ENCODE measurements at regions not wholly inside any gene's neighbourhood (a gene's known extent, or its start where the extent isn't known, plus 50 kb on each side); places are given as distances from the start of the nearest gene placed in this dataset.

- DNase-seq, result no peak
Measured at GRCh38 chr2:18171191-18172139, 293.0 kb downstream of the KCNS3 start.

GRCh38 chr2:18170642-18171041, 292.2 kb downstream of the KCNS3 start:
- no peak for DNase-seq

GRCh38 chr2:18169893-18170175, 291.4 kb downstream of the KCNS3 start:
- no peak for DNase-seq

DNA sequence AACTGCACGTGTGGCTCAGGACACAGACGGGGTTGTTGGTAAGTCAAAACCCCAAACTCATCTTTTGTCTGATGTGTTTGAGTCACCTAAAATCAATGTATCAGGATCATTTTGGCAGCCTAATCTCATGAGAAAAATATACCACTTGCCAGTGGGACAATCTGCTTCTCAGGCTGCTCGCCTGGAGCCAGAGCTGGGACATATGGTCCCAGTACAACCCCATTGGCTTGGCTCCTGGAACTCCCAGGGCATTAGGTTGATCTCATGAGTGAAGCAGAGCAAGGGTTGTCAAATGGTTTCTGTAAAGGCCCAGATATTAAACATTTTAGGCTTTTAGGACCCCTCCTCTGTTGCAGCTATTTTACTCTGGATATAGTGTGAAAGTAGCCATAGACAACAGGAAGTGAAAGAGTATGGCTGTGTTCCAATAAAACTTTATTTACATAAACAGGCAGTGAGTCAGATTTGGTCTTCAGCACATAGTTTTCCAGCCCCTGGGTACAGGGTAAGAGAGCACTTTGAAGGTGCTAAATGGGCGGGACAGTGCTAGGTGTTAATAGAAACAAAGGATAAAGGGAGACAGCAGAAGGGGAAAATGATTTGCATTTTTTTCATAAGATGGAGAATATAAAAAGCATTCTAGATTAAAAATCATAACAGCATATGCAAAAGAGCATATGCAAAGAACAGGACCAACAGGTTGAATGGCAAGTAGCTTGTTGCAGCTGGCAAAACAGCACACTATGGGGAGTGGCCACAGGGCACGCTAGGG, 290.8 kb downstream of the KCNS3 start:
- DNase-seq, result no peak

- DNase-seq, result no peak
Measured at GRCh38 chr2:18167871-18168270, 289.4 kb downstream of the KCNS3 start.

DNA sequence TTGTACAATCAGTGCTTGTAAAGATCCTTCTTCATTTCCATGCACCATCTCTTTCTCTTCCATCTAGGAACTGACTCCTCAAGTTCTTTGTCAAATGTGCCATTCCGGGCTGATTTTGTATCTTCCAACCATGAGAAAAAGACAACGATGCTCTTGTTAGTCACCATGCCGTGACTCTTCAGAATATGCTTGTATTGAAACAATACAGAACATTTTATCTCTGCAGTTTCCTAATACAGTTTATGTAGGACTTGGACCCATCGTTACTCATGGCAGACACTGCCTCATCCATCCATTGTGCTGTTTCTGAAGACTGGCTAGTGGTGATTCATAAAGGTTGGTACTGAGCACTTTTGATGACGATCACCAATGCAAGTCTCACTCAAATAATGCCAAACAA, 283.2 kb downstream of the KCNS3 start:
- DNase-seq, result no peak

- no peak for DNase-seq
Measured at GRCh38 chr2:18159896-18160295, 281.4 kb downstream of the KCNS3 start.

GRCh38 chr2:18156421-18156820, 278.0 kb downstream of the KCNS3 start:
- no peak for DNase-seq

DNA sequence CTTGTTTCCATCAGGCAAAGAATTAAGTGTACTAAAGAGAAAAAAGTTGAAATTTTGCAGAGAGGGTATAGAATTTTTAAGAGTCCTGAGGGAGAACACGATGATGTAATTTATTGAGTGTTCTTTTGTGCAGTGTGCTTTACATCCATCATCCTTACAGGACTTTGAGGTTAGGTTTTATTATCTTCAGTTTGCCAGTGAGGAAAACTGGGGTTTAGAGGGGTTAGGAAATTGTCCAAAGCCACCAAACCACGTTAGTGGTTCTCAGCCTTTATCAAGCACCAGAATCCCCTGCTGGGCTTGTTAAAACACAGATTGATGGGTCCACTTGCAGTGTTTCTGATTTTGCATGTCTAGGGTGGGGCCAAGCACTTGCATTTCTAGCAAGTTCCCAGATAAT, 277.5 kb downstream of the KCNS3 start:
- no peak for DNase-seq

GRCh38 chr2:18154812-18155211, 276.3 kb downstream of the KCNS3 start:
- no peak for DNase-seq

- no peak for DNase-seq
Measured at GRCh38 chr2:18154259-18154658, 275.8 kb downstream of the KCNS3 start.

DNA sequence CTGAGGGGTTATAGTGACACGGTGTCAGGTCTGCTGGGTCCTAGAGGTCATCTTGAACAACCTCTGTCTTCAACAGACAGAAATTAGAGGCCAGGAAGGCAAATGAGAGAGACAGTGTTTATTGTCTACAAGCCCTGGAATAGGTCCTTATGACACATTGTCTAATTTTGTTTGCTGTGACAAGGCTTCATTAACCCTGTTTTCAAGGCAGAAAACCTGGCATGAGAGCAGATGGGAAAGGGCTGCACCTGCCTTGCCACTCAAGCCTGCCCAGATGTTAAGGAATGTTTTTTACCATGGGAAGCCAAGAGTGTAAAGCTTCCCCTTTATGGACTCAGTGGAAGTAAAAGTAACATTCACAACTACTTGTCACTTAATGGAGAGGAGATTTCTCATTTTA, 275.3 kb downstream of the KCNS3 start:
- no peak for DNase-seq

DNA sequence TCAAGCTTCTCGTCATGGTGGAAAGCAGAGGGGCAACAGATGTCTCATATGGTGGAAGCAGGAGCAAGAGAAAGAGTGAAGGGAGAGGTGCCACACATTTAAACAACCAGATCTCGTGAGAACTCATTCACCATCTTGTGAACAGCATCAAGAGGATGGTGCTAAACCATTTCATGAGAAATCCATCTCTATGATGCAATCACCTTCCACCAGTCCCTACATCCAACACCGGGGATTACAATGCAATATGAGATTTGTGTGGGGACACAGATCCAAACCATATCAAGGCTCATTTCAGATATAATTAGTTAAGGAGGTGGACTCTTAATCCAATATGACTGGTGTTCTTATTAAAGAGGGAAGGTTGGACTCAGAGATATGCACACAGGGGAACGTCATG, 272.8 kb downstream of the KCNS3 start:
- DNase-seq, result no peak

DNA sequence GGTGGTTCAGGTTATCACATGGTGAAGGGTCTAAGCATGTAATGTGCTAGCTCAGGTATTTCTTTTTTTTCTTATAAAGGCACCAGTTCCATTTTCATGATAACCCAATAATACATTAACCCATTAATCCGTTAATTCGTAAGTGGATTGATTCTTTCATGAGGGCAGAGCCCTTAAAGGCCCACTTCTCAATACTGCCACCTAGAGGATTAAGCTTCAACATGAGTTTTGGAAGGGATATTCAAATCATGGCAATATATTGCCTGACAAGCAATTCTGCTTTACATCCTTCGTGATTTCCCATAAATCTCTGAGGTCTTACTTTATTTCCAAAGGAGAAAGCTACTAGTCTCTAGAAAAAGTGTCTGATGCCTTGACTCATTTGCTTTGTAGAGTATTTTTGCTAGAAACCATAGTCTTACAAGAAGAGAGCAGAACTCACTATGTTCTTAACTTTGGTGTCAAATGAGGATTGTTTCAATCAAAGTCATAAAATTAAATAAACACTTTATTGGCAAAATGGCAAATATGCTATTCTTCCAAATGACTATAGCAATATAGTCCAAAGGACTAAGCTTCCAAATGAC, 271.3 kb downstream of the KCNS3 start:
- peak; percentile 21 for DNase-seq

- DNase-seq, result no peak
Measured at GRCh38 chr2:18136881-18137475, 258.5 kb downstream of the KCNS3 start.

DNA sequence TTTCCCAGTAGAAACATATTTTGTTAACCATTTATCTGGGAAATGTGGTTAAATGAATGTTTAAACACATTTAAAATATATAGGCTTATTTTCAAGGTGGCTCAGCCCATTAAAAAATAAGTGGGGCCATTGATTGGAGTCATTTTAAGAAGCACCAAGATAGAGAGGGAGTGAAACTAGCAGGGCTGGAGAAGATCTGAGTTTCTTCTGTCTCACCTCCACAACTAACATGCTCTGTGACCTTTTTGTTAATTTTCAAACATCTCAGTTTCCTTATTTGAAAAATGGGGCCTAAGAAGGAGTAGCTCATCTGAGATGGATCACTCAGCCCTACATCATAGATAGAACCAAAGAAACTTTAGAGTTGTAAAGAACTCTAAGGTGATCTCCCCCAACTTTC, 254.8 kb downstream of the KCNS3 start:
- no peak for DNase-seq

- no peak for DNase-seq
Measured at GRCh38 chr2:18132697-18133096, 254.2 kb downstream of the KCNS3 start.

DNA sequence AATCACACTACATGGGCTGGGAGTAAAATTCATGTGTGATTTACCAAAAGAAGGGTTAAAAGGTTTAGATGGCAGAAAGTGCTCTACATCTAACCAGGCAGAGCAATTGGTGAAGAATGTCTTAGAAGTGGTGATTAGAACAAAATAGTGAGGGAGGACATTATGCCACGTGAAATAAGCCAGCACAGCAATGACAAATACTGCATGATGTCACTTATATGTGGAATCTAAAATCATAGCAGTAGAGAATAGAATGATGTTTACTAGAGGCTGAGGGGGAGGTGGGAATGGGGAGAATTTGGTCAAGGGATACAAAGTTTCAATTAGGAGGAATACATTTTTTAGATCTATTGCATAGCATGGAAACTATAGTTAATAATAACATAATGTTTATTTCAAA, 253.3 kb downstream of the KCNS3 start:
- no peak for DNase-seq

DNA sequence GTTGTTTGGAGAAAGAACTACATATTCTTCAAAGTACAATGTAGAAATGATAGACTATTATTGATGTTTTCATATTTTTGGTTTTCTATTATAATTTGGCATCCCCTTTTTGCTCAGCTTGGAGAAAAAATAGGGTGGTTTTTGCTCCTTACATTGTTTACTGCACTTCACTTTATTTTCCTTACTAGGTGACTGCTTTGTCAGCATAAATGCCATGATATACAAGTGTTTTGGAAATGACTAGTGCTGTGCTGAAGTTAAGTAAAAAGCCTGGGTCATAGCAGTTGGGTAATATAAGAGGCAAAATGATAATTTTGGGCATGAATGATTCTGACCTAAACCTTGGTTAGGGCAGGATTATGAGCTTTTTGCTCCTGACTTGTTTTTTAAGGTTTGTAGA, 250.9 kb downstream of the KCNS3 start:
- DNase-seq, result no peak

- no peak for DNase-seq
Measured at GRCh38 chr2:18125303-18125702, 246.8 kb downstream of the KCNS3 start.

- no peak for DNase-seq
Measured at GRCh38 chr2:18124116-18124835, 245.8 kb downstream of the KCNS3 start.

DNA sequence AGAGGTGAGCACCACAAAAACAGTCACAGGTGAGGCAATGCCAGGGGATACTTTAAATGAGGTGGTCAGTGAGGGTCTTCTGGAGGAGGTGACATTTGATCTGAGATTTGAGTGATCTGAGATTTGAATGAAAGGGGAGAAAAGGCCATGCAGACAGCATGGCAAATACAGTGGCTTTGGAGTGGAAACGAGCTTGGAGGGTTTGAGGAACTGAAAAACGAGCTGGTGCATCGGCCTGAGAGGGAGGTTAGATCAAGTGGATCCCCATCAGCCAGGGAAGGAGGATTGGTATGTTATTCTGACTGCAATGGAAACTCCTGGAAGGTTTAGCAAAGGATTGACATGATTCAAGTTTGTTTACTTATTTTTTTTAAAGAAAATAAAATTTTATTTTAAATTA, 245.1 kb downstream of the KCNS3 start:
- no peak for DNase-seq

DNA sequence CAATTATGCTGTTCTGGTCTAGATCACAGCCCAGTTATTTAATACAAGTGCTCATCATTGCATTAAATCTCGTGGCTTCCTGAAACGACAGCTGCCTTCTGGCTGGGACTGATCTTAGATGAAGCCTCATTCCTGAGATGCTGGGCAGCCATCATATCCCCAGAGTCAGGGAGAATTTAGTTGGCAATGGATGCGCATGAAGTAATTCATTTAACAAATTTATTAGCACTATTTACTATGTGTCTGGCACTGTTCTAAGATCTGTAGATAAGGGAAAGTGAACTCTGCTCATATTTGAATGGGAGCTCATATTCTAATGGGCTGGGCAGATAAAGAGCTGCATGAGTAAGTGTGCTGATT, 244.7 kb downstream of the KCNS3 start:
- no peak for DNase-seq

Measured in NCI-H524 treated with DMSO at 0.1 percent for 48 hours (cell line).